ENCODE measurements at regions not wholly inside any gene's neighbourhood (a gene's known extent, or its start where the extent isn't known, plus 50 kb on each side); places are given as distances from the start of the nearest gene placed in this dataset.

DNA sequence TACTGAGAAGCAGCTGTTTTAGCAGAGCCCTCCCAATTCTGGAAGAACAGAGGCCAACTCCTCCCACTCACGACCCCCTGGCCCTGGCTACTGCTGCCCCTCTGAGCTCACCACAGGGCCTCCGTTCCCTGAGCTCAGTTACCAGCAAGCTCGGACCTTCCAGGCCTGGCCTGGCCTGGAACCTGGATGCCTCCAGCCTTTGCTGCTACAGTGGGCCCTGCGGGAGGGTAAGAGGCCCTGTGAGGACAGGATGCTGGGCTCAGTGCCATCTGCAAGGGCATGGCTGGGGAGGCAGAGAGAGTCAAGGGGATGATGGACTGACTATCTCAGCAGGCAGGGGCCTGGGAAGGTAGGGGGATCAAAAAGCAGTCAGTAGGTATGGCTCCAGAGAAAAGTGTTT lies 209.9 kb upstream of the NCAM1 start:
- H2BK20ac ChIP-seq (ENCODE audit: low read depth, low read length) = no peak overlapping the region
- WGBS, 2 experiments (ENCODE audit: extremely low coverage in 2 of 2, insufficient read length in 1 of 2) = 0% methylated on average over 1 of the region's 4 CpGs; no CpG with 5 or more reads in 1 of the 2 experiments
- H4K91ac ChIP-seq (ENCODE audit: insufficient read depth, low read depth, low read length) = no peak overlapping the region
- H2AFZ ChIP-seq (replicated peaks; ENCODE audit: low read length, poor library complexity) = no peak overlapping the region
- H2AK9ac ChIP-seq (replicated peaks; ENCODE audit: low read depth, low read length, poor library complexity) = no peak overlapping the region
- intact Hi-C loops (cut with micrococcal nuclease) (no loop called here), dilution Hi-C loops (cut with HindIII; ENCODE audit: low sequenced_read_pairs, unreplicated experiment) (no loop called here), in situ Hi-C loops (cut with MboI; ENCODE audit: low sequenced_read_pairs) (no loop called here)
- CTCF ChIA-PET = no interaction called here
- POLR2A ChIA-PET (ENCODE audit: unreplicated experiment) = no interaction called here
- H3K4me2 ChIP-seq (ENCODE audit: low read depth, low read length) = no peak overlapping the region
- H3K79me1 ChIP-seq (ENCODE audit: low read depth in 1 of 2, low read length in 2 of 2) = no peaks in the 10 kb centered on the region
- no TSS peak for BruUV-seq (replicated peaks)
- no peaks in the 10 kb centered on the region for H3K9me3 ChIP-seq (ENCODE audit: control insufficient read depth, insufficient read depth, low read length)
- H3K27me3 ChIP-seq (ENCODE audit: control insufficient read depth, insufficient read depth, low read length) = no peaks in the 10 kb centered on the region
- no peak overlapping the region for H2BK15ac ChIP-seq (ENCODE audit: low read depth, low read length)
- no peak overlapping the region for H3K18ac ChIP-seq (ENCODE audit: low read depth, low read length)
- no peak overlapping the region for H3K27ac ChIP-seq (ENCODE audit: insufficient read depth, low read length)
- H3K14ac ChIP-seq (replicated peaks; ENCODE audit: low read depth, low read length) = no peak overlapping the region
- H3K23ac ChIP-seq (ENCODE audit: low read depth, low read length) = no peak overlapping the region
- no peak overlapping the region for H3K4me3 ChIP-seq (ENCODE audit: insufficient read depth, low read depth, low read length)
- no peak for ATAC-seq (ENCODE audit: low read depth)
- H2AK5ac ChIP-seq (ENCODE audit: low read depth, low read length) = no peak overlapping the region
- no peak for TF ChIP-seq ELK1 (IDR thresholded peaks at IDR 0.05; ENCODE audit: borderline replicate concordance, low read depth, low read length)
- TF ChIP-seq BHLHE40 (IDR thresholded peaks at IDR 0.05; ENCODE audit: low read depth, low read length) = no peak
- TF ChIP-seq MAZ (IDR thresholded peaks at IDR 0.05; ENCODE audit: borderline replicate concordance, low read depth, low read length) = no peak
- TF ChIP-seq, protein P1, sequence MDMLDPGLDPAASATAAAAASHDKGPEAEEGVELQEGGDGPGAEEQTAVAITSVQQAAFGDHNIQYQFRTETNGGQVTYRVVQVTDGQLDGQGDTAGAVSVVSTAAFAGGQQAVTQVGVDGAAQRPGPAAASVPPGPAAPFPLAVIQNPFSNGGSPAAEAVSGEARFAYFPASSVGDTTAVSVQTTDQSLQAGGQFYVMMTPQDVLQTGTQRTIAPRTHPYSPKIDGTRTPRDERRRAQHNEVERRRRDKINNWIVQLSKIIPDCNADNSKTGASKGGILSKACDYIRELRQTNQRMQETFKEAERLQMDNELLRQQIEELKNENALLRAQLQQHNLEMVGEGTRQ (IDR thresholded peaks at IDR 0.05; ENCODE audit: low read depth, low read length) = no peak
- no peak for TF ChIP-seq CTCF (conservative IDR thresholded peaks at IDR 0.05; ENCODE audit: low read depth, low read length)
- TF ChIP-seq NFE2L2 (IDR thresholded peaks at IDR 0.05; ENCODE audit: low read depth, low read length) = no peak
- no peak for TF ChIP-seq RAD21 (IDR thresholded peaks at IDR 0.05; ENCODE audit: low read length)
- no peak for TF ChIP-seq FOS (IDR thresholded peaks at IDR 0.05; ENCODE audit: low read depth, low read length)
- no peak for TF ChIP-seq RCOR1 (IDR thresholded peaks at IDR 0.05; ENCODE audit: insufficient replicate concordance, low read length)
- no peak for TF ChIP-seq CHD1 (IDR thresholded peaks at IDR 0.05; ENCODE audit: low read depth, low read length)
- TF ChIP-seq POLR2A (IDR thresholded peaks at IDR 0.05; ENCODE audit: low read depth, low read length) = no peak
- no peak for TF ChIP-seq MAFK (IDR thresholded peaks at IDR 0.05; ENCODE audit: low read depth, low read length)
- no peak for TF ChIP-seq MXI1 (IDR thresholded peaks at IDR 0.05; ENCODE audit: borderline replicate concordance, low read depth, low read length)
- no peak for TF ChIP-seq CEBPB (IDR thresholded peaks at IDR 0.05; ENCODE audit: low read depth, low read length)
- TF ChIP-seq RFX5 (IDR thresholded peaks at IDR 0.05; ENCODE audit: low read depth, low read length) = no peak
- TF ChIP-seq SMC3 (IDR thresholded peaks at IDR 0.05; ENCODE audit: low read depth, low read length) = no peak
- no peak for DNase-seq
- no peaks in the 10 kb centered on the region for H4K20me1 ChIP-seq (ENCODE audit: insufficient read depth, low read length)
- no peak overlapping the region for H2BK5ac ChIP-seq (ENCODE audit: low read depth, low read length, poor library complexity, severe bottlenecking)
- H3K9me1 ChIP-seq (ENCODE audit: insufficient read depth, low read length) = no peaks in the 10 kb centered on the region
- H3K4me1 ChIP-seq (ENCODE audit: control insufficient read depth, insufficient read depth, low read length) = no peaks in the 10 kb centered on the region
- no peak overlapping the region for H3K4ac ChIP-seq (ENCODE audit: low read depth, low read length)
- no peak overlapping the region for H3K56ac ChIP-seq (ENCODE audit: extremely low read depth, insufficient read depth, low read length)
- no peaks in the 10 kb centered on the region for H3K36me3 ChIP-seq (ENCODE audit: control insufficient read depth, insufficient read depth, low read length)
- H4K5ac ChIP-seq (ENCODE audit: low read depth, low read length) = no peak overlapping the region
- H4K8ac ChIP-seq (ENCODE audit: low read depth in 2 of 2, low read length in 2 of 2) = no peak overlapping the region
- H2BK120ac ChIP-seq (ENCODE audit: low read depth, low read length) = no peak overlapping the region
- no peak overlapping the region for H3K9ac ChIP-seq (ENCODE audit: low read depth, low read length)
